ENCODE measurements at regions not wholly inside any gene's neighbourhood (a gene's known extent, or its start where the extent isn't known, plus 50 kb on each side); places are given as distances from the start of the nearest gene placed in this dataset.

DNA sequence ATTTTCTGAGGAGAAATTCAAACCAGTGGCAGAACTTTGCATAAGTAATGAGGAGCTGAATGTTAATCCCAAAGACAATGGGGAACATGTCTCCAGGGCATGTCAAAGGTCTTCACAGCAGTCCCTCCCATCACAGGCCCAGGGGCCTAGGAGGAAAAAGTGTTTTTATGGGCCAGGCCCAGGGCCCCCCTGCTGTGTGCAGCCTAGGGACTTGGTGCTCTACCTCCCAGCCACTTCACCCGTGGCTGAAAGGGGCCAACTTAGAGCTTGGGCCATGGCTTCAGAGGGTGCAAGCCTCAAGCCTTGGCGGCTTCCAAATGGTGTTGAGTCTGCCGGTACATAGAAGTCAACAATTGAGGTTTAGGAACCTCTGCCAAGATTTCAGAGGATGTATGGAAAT lies 854.0 kb downstream of the LRRIQ3 start:
- TF ChIP-seq POLR2AphosphoS5 (IDR thresholded peaks at IDR 0.05; ENCODE audit: insufficient read depth, low read depth, low read length) (no peak), FOS (IDR thresholded peaks at IDR 0.05; ENCODE audit: borderline replicate concordance, insufficient read depth, low read length) (no peak), GATA2 (IDR thresholded peaks at IDR 0.05; ENCODE audit: insufficient read depth, insufficient read length, low read depth, low read length) (no peak), MYC (IDR thresholded peaks at IDR 0.05; ENCODE audit: low read depth, low read length) (no peak), POLR2A (IDR thresholded peaks at IDR 0.05; ENCODE audit: low read depth, low read length) (no peak), EZH2 (IDR thresholded peaks at IDR 0.05; ENCODE audit: borderline replicate concordance, low read depth, low read length, severe bottlenecking) (no peak), JUN (IDR thresholded peaks at IDR 0.05; ENCODE audit: borderline replicate concordance, insufficient read depth, insufficient read length, low read depth) (no peak)
- TF ChIP-seq, protein P1, sequence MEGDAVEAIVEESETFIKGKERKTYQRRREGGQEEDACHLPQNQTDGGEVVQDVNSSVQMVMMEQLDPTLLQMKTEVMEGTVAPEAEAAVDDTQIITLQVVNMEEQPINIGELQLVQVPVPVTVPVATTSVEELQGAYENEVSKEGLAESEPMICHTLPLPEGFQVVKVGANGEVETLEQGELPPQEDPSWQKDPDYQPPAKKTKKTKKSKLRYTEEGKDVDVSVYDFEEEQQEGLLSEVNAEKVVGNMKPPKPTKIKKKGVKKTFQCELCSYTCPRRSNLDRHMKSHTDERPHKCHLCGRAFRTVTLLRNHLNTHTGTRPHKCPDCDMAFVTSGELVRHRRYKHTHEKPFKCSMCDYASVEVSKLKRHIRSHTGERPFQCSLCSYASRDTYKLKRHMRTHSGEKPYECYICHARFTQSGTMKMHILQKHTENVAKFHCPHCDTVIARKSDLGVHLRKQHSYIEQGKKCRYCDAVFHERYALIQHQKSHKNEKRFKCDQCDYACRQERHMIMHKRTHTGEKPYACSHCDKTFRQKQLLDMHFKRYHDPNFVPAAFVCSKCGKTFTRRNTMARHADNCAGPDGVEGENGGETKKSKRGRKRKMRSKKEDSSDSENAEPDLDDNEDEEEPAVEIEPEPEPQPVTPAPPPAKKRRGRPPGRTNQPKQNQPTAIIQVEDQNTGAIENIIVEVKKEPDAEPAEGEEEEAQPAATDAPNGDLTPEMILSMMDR (IDR thresholded peaks at IDR 0.05; ENCODE audit: extremely low read depth in 1 of 2, insufficient read depth in 1 of 2, low read depth in 1 of 2, low read length in 2 of 2) = no peak
- TF ChIP-seq, protein P2, sequence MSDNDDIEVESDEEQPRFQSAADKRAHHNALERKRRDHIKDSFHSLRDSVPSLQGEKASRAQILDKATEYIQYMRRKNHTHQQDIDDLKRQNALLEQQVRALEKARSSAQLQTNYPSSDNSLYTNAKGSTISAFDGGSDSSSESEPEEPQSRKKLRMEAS (IDR thresholded peaks at IDR 0.05; ENCODE audit: insufficient read depth, insufficient read length) = no peak

Measured in endothelial cell of umbilical vein (primary cell).